ENCODE measurements at regions not wholly inside any gene's neighbourhood (a gene's known extent, or its start where the extent isn't known, plus 50 kb on each side); places are given as distances from the start of the nearest gene placed in this dataset.
"Not testable (repeated sequence)": the region's sequence is repeated elsewhere in the genome, so short reads cannot be mapped to it uniquely, and the experiment has no call there.

DNA sequence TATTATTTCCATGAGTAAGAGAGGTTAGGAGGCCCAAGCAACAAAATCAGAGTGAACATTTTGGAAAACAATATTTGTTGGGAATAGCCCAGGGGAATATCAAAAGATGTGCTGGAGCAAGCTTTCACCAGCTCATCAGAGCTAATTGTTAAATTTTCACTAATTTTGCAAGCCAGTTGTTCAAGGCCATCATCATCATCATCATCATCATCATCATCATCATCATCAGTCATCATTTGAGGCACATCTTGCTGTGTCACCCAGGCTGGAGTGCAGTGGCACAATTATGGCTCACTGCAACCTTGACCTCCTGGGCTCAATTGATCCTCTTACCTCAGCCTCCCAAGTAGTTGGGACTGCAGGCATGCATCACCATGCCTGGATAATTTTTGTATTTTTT, 350.5 kb upstream of the MEF2C start:
- no peak for DNase-seq

DNA sequence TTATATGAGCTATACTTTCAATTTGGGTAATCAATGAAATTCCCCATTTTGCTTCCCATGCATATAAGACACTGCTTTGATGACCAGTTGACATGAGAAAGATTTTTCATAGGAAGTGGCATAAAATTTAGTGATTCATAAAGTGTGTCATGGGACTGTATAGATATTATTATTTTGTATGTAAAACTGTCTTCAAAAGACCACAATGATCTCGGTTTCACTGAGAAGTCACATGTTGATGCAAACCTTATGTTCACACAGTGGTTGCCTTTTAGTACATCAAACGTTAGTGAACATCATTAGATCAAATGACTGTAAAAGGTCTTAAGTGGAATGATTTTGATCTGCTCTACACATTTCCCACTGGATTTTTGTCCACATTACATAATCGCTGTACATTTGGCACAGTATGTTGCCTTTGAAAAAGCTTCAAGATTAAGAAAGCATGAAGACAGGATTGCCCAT, 349.2 kb upstream of the MEF2C start:
- DNase-seq, result no peak

DNA sequence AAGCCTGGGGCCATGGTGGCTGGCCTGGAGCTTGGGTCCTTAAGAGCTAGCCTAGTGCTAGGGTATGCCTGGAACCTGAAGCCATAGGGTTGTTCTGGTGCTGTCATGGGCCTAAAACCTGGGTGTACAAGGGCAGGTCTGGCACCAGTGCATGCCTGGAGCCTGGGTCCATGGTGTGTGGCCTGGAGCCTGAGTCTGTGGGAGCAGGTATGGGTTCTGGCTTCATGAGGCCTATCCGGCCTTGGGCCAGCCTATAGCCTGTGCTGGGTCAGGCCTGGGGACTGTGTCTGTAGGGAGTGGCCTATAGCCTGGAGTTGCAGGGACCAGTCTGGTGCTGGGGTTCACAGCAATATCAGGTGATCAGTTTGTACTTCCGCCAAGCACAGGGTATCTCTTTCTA, 347.2 kb upstream of the MEF2C start:
- DNase-seq, result no peak

DNA sequence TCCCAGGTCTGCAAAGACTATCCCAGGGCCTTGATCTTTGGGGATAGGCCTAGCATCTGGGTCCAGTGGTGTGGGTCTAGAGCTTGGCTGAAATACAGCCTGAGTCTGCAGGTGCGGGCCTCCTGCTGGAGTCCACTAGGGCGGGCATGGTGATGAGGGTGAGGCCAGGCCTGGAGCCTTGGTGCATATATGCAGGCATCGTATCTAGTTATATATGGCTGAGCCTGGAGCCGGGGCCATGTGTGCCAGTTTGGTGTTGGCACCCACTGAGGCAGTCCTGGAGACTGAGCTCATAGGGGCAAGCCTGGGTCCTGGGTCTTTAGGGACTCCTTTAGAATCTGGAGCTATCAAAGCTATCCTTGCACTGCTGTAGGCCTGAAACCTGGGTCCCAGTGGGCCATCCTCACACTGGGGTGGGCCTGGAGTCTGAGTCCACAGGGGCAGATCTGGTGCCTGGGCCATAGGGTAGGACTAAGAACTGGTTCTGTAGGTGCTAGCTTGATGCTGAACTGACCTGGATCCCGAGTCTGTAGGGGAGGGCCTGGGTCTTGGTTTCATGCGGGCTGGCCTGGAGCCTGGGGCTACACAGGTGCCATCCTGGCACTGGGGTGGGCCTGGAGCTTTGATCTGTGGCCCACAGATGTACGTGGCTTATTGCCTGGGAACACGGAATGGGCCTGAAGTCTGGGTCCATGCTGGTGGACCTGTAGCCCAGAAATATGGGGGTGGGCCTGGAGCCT, 346.5 kb upstream of the MEF2C start:
- DNase-seq, result no peak

DNA sequence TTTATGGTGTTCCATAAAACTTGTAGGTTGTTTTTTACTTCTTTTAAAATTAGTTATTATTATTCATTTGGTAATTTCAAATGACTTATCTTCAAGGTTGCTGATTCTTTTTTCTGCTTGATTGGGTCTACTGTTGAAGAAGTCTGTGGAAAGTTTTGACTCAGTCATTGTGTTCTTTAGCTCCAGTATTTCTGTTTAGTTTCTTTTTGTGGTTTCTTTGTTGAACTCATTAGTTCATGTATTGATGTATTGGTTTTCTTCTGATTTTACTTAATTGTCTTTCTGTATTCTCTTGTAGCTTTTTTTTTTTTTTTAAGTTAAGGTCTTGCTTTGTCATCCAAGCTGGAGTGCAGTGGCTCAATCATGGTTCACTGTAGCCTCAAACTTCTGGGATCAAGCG, 345.4 kb upstream of the MEF2C start:
- no peak for DNase-seq

DNA sequence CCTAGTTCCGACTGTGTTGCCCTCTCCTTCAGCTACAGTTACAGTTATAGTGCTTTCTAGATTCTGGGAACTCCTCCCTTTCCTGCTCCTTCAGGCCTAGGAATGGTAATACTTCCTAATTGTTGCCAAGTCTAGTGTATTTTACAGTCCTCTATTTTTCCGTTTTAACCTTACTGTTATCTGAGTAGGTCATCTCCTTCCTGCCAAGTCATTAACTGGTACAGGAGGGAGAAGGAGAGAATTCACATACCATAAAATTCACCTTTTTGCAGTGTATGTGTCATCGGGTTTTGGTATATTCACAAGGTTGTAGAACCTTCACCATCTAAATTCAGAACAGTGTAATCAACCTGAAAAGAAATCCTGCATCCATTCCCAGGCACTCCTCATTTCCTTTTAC, 335.4 kb upstream of the MEF2C start:
- DNase-seq, result no peak

DNA sequence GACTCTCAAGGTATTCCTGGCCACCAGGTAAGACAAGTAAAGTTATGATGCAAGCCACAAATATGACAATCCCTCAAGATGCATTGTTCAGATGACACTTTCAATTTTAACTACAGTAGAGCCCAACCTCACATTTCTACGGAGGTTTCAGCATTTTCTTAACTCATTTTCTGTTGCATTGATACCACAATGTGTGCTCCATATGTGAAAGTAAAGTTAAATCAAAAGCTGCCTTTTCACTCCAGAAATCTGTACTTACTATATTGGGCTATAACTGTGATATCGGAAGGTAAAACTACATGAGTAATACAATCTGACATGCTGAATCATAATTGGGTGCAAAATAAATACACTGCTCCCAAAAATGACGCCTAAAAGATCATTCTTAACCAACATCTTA, 333.6 kb upstream of the MEF2C start:
- DNase-seq, result no peak

DNA sequence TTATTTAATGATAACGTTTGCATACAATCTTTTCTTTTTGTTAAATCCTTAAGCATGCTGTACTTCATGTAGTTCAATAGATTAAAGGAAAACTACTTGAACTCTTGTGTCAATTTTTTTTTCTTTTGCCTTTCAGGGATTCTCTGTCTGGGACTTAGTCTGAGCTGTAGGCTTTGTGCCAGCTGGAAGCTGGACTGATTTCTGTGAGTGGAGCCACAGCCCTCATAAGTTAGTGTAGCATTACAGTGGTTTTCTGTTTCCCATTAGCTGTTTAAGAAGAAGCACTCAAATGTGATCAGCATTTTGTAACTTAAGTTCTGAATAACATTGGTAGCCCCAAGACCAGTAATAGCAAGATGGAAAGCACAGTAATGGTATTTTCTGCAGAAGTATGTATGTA, 330.6 kb upstream of the MEF2C start:
- DNase-seq, result no peak

DNA sequence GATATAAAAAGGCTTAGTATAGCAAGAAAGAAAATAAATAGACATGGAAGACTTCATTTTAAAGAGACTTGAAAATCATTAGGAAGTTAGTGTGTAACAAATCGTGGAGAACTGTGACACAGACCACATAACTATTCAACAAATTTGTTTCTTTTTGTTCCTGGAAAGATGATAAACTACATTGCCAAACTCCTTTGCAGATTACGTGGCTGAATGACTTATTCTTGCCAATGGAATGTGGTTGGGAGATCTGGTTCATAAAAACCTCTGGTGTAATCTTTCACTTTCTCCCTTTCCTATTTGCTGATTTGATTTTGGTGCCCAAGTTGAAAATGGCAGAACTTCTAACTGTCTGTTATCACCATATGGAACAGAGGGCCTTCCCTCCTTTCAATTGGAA, 328.9 kb upstream of the MEF2C start:
- no peak for DNase-seq

DNA sequence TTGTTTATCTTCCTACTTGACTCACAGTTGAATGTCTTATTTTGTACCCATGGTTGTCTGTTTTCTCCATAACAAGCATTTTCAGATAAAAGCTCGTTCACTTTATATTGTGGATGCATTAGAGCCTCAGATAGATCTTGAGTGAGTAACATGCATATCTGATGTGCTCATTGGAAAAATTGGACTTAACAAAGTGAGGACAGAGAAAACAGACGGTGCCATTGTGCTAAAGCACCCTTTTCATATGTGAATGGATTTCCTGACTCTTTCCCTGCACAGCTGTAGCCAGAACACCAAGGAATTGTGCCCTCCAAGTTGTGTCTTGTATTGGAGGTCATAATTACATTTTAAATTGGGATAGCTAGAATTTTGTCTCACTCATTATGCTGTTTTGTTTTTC, 325.8 kb upstream of the MEF2C start:
- no peak for DNase-seq

DNA sequence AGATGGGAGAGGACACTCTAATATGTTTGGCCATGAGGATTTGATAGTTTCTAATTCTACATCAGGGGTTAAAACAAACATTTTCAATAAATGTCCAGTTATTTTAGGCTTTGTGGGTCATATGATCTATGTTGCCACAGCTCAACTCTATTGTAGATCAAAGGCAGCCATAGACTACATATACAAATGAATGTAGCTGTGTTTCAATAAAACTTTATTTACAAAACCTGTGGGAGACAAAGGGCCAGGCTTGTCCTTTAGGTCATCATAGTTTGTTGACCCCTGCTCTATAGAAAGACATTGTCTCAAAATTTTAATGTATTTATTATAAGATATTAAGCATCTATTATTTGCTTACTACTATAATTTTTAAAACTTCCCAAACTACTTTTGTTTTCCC, 325.4 kb upstream of the MEF2C start:
- no peak for DNase-seq

DNA sequence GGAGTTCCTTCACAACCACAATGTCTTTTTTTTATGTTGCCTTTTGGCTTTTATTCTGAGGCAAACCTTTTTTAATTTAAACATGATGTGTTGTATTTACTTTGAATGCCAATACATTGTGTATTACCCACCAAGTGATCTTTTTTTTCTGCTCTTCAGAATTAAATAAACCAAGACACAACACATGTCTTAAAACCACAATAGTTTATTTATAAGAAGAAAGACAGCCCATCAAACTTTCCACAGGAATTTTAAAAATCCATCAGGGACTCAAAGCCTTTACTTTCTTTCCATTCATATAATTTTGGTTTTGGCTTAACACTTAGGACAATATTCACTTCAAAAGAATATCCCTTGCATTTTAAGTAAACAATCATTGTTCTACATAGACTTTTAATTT, 321.8 kb upstream of the MEF2C start:
- DNase-seq, result no peak

DNA sequence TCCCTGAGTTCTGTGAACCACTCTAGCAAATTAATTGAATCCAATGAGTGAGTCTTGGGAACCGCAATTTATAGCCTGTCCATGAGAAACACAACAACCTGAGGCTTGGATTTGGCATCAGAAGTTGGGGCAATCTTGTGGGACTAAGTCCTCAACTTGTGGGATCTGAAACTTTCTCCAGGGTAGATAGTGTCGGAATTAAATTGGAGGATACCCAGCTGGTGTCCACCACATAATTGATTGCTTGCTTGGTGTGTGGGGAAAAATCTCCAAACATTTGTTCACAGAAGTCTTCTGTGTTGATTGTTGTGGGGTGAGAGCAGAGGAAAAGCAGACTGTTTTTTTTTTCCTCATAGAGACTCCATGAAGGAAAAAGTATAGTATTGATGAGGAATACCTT, 320.6 kb upstream of the MEF2C start:
- DNase-seq, result no peak

DNA sequence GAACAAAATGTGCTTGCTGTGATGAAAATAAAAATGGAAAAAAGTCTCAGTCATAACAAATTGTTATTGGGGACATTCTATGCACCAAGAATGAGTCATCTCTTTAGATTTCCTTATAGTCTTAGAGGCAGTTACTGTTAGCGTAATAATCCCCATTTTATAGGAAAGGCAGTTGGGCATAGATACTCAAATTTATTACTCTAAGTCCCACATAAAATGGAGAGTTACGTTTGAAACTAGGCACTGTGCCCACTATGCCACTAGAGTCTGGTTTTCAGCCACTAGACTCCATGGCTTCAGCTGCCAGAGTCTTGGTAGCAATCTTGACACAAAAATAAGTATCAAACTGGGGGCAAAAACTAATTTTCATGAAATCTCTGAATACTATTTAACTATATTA, 317.9 kb upstream of the MEF2C start:
- DNase-seq, result no peak

DNA sequence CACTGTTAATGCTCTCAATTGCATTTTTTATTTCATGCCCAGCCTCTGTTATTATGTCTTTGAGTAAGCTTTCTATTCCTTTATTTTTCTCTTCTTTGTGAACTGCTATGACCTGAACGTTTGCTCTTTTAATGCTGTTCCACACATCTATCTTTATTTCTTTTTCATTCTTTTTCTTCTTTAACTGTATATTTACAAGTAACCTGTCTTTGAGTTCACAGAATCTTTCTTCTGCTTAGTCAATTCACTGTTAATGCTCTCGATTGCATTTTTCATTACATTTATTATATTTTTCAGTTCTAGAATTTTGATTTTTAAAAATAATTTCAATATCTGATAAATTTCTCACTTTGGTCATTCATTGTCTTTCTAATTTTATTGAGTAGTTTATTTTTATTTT, 316.3 kb upstream of the MEF2C start:
- DNase-seq, result no peak

DNA sequence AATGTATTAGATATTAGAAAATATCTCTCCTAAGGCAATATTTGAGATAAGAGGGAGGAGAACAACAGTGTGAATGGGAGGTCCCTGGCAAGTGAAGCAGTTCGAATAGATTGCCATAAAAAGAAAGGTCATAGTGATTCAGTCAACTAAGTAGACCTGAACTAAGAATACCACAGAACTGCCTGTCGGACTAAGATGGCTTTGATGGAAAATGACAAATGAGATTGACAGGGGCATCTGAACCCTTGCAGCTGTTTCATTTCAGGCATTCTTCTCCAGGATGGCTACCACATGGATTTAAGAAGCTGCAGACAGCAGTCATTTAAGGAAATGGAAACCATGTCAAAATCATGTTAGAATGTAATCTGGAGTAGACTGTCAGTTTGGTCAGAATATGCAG, 308.4 kb upstream of the MEF2C start:
- DNase-seq, result no peak

DNA sequence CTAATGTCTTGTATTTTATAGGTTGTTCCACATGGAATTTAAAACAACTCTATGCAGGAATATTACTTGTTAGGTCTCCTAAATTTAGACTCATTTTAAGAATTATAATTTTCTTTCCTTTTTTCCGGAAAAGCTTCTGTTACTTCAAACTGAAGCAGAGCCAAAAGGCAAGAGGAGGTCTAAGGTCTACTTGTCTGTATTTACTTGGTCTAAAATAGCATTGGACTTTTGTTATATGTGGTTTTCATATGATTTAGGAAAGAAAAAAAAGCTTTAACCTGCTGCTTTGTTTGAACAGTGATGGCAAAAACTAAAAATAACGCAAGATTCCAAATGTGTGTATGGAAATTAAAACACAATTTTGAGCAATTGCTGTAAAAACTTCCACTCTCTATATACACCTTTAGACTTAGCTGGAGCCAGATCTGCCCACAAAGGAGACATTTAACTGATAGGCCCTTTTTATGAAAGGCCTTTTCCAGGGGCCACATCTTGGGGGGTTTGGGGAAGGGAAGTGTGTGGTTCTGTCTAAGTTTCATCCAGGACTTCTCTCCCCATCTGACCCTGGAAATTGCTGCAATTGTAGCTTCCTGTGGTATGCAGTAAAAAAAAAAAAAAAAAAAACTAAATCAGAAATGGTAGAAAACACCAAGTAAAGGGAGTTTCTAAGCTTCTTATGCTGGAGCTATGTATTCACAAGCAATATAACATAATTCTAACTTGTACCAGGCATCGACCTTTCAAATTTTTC, 307.7 kb upstream of the MEF2C start:
- DNase-seq, result no peak

DNA sequence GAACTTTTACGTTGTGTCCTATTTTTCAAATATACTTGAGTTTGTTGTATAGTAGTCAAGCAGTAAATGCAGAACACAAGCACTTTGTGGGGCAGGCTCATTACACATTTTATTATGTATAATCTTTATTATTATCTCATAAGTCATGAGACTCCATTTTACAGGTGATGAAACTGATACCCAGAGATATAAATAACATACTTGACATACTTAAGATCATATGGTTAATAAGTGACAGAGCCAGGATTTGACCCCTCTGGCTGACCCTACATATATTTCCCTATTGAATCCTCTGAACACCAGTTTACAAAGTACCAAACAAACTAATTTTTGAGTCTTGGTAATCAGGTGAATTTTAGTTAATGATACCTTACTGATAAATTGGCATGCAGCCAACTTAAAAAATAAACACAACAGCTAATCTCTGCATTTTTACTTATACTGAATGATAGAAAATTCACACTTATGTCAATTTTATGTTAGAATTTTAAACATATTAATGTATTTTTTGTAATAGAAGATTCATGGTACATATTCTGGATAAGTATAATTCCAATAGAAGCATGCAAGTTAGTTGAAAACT, 305.0 kb upstream of the MEF2C start:
- DNase-seq, result no peak

DNA sequence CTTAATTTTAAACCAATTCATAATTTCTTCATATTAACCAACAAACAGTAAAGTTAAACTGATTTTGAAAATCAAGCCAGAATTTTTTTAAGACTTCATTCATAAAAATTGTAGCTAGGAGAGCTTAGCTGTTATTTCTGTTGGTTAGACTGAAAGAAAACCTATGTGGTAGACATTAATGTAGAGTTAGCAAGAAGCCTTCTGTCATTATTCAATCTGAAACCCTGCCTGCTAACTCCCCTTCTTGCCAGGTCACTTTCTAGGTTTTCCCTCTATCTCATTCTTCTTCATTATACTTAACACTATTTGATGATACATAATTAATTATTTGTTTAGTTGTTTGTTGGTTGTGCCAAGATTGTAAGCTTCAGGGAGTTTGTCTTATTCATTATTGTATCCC, 304.3 kb upstream of the MEF2C start:
- no peak for DNase-seq

DNA sequence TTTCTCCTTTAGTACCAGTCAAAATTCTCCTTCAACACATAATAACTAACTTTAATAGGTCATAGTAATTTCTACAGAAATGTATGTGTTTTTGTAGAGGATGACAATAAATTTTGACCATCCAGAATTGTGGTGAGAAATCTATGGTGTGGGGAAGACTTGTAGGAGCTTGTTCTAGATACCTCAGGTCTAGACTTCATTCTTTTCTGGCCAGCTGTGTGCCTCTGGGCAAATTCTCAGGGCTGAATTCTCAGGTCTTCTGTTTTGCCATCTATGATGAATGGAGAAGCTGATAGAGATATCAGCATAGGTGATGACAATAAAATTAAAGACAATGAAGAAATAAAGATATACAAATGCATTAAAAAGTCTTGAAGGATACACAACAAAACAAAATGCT, 298.6 kb upstream of the MEF2C start:
- DNase-seq, result no peak

DNA sequence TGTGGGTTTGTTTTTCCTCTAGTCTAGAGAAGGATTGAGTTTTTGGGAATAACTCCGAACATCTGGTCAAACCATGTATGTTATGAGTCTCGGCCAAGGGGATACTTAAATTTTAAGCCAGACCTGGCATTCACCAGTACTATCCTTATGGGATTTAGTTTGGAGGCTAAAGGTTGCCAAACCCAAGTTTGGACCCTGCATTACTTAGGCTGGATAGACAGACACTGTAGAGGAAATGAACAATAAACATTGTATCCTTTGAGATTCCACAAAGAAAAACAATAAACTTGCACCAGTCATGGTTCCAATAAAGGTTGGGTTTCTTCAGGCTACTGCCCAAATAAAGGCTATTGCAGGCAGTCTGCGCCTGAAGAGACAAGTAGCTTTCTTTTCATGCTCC, 296.7 kb upstream of the MEF2C start:
- DNase-seq, result no peak

DNA sequence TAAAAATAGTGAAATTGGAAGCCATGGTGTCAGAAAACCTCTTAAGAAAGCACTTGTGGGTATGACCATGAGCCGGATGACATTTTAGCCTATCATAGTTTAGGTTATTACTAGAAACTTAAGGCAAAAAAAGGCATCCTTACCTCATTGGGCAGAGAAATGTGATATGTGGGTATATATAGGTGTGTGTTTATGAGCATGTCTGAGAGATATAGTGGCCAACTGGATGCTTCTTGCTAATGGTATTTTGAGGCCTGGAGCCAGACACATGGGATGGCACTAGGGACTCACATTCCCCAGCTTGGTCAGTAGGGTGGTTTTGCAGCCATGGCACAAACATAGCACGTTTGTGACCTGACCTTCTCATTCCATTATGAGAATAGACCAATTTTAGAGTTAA, 295.6 kb upstream of the MEF2C start:
- no peak for DNase-seq

DNA sequence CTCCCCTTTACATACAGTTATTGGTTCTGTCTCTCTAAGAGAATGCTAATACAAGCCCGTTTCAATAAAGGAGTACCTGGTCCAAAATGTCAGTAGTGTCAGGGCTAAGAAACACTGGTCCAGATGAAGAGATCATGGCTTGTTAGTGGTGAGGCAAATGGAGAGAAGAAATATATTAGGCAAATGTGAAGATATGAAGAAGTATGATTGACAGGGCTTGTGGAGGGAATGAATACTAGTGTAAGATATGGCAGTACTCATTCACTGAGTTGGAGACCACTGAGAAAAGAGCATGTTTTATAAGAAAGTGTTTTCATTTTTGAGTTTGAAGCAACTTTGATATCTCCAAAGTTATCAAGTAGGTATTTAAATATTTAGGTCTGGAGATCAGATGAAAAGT, 290.5 kb upstream of the MEF2C start:
- DNase-seq, result no peak

DNA sequence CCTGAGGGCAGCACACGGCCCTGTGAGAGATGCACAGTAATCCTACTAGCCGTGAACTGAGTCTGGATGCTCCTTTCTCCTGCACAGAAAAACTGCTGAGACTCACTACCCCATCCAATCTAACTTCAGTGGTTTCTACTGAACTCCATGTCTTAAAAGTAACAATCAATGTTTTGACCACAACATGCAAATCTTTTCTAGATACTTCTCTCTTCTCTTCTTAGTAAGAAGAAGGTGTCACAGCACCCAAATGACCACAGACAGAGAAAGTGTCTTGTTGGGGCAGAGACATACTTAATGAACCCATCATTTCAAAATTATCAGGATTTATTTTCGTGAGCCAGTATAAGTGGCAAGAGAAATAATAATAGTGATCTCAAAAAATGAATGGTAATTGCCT, 285.8 kb upstream of the MEF2C start:
- no peak for DNase-seq

DNA sequence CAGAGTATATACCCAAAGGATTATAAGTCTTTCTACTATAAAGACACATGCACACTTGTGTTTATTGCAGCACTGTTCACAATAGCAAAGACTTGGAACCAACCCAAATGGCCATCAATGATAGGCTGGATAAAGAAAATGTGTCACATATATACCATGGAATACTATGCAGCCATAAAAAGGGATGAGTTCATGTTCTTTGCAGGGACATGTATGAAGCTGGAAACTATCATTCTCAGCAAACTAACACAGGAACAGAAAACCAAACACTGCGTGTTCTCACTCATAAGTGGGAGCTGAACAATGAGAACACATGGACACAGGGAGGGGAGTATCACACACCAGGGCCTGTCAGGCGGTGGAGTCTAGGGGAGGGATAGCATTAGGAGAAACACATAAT, 281.7 kb upstream of the MEF2C start:
- DNase-seq, result not testable (repeated sequence)
